Fibroblast of the aortic adventitia (primary cell): ENCODE measurements at regions not wholly inside any gene's neighbourhood (a gene's known extent, or its start where the extent isn't known, plus 50 kb on each side); places are given as distances from the start of the nearest gene placed in this dataset.
"Not testable (repeated sequence)": the region's sequence is repeated elsewhere in the genome, so short reads cannot be mapped to it uniquely, and the experiment has no call there.

Experiments
- DNase-seq: peaks from one replicate; pipeline ENCODE4 v3.0.0-alpha.2; 2010; ENCODE audit warnings: low read depth
- H3K4me3 ChIP-seq: 2 replicates; pipeline ENCODE4 v1.5.1; 2011; ENCODE audit warnings: low read depth, mild to moderate bottlenecking, control low read depth, low read length, moderate library complexity
- CTCF ChIP-seq: IDR thresholded peaks from 2 replicates; pipeline ENCODE4 v1.5.1; 2011; ENCODE audit warnings: mild to moderate bottlenecking, low read length, control low read depth, inconsistent platforms; ENCODE audit not compliant: insufficient read depth

GRCh38 chr4:77354550-77354949 lies 197.5 kb downstream of the CCNG2 start:
- H3K4me3 ChIP-seq: no peak overlapping the region
- no peak for DNase-seq
- no peak for TF ChIP-seq CTCF

DNA sequence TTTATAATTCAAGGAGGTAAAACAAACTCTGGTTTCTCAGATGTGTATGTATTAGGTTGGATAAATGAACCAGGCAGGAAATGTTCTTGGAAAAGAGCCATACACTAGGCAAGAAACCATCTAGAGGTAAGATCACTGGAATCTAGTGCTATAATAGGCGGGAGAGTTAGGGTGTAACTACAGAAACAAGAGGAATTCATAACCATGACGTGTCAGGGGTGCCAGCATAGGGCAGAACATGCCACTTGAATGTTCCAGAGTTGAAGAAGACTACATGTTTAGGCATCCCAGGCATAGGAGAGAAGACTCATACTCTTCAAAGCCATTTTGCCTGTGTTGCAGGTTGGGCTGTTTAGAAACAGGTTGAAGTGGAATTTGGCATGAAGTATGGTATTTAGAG lies 198.7 kb downstream of the CCNG2 start:
- DNase-seq: peak; percentile 2
- H3K4me3 ChIP-seq: no peak overlapping the region
- no peak for TF ChIP-seq CTCF

- H3K4me3 ChIP-seq: no peak overlapping the region
- TF ChIP-seq CTCF: peak; percentile 66
- DNase-seq: peak; percentile 65
These were observed 201.4 kb downstream of the CCNG2 start for GRCh38 chr4:77358315-77358928.

DNA sequence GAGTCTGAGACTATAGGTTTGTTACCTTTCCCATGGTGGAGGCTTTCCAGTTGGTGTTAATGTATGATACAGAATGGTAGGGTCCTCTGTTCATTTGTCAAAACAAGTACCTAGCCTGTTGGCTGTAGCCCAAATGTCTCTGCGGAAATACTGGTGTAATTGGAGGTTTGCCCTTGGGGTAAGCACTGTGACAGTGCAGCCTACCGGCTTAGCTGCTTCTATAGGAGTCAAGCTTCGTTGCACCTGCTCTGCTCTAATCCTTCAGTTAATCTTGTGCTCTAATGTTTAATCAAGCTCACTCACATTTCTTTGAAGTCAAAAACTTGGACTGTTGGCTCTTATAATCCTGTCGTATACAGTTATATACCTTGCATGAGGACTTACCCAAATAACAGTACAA lies 203.4 kb downstream of the CCNG2 start:
- H3K4me3 ChIP-seq: no peak overlapping the region
- no peak for TF ChIP-seq CTCF
- no peak for DNase-seq

- not testable (repeated sequence) for DNase-seq, H3K4me3 ChIP-seq
These were observed 209.9 kb downstream of the CCNG2 start for GRCh38 chr4:77366876-77367275.

DNA sequence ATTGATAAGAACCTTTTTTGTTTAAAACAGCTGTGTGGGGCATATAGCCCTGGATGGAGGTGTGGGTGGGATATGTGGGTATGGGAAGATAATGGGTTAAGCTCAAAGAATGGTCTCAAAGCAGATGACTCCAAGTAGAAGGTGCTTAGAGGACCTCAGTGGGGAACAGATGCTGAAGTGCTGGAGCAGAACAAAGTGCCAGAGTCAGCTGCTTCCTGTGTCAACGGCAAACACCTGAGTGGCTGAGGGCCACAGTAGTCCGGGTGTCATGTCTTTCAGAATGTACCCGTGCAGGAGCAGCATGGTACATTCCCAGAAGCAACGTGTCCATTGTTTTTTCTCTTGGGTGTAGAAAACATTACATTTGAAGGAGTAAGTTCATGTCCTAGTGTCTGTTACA lies 210.6 kb downstream of the CCNG2 start:
- no peak for DNase-seq
- TF ChIP-seq CTCF: no peak
- H3K4me3 ChIP-seq: no peak overlapping the region

- no peak for TF ChIP-seq CTCF
- DNase-seq: no peak
- no peak overlapping the region for H3K4me3 ChIP-seq
These were observed 215.4 kb downstream of the CCNG2 start for GRCh38 chr4:77372375-77372774.
